Colonic mucosa (tissue), 4 donors: ENCODE measurements at regions not wholly inside any gene's neighbourhood (a gene's known extent, or its start where the extent isn't known, plus 50 kb on each side); places are given as distances from the start of the nearest gene placed in this dataset.
"Not testable (repeated sequence)": the region's sequence is repeated elsewhere in the genome, so short reads cannot be mapped to it uniquely, and the experiment has no call there.

Source experiments
- DNase-seq: peaks from one replicate; pipeline ENCODE4 v3.0.0-alpha.2; 2020
- H3K27ac ChIP-seq: fragments of 200-600 bp; one replicate; pipeline ENCODE4 v1.8.0; 2021
- H3K27me3 ChIP-seq: fragments of 200-600 bp; one replicate; pipeline ENCODE4 v1.8.0; 2021
- H3K36me3 ChIP-seq: fragments of 200-600 bp; one replicate; pipeline ENCODE4 v1.8.0; 2021
- H3K4me1 ChIP-seq: fragments of 200-600 bp; one replicate; pipeline ENCODE4 v1.8.0; 2021; ENCODE audit warnings: mild to moderate bottlenecking
- H3K4me3 ChIP-seq: fragments of 200-600 bp; one replicate; pipeline ENCODE4 v1.8.0; 2021
- H3K9ac ChIP-seq, 2 donors: one replicate each; pipeline ENCODE4 v1.7.0; 2013; ENCODE audit warnings: control low read depth in 2 of 2, low read depth in 2 of 2, low read length in 2 of 2
- H3K9me3 ChIP-seq: fragments of 200-600 bp; one replicate; pipeline ENCODE4 v1.8.0; 2021
- CTCF ChIP-seq: fragments of 200-600 bp; IDR thresholded peaks from one replicate; pipeline ENCODE4 v1.8.0; 2022; ENCODE audit warnings: antibody characterized with exemption, mild to moderate bottlenecking
- intact Hi-C: fragments of 100-400 bp; cut with DNase I; formaldehyde crosslinking; loops from one replicate; pipeline ENCODE4 v1.14.1; 2022
- donor health status: healthy.
- donor health status: DM: no; HTN: no; CAD: no.
- donor health status: DM: no; HTN: no; CAD: no.

GRCh38 chr5:27458287-27458686 is 419.9 kb upstream of the CDH9 start:
- Histone ChIP-seq H3K9ac (no peak overlapping the region), H3K27me3 (no peaks in the 10 kb centered on the region), H3K27ac (no peak overlapping the region), H3K4me1 (no peaks in the 10 kb centered on the region), H3K36me3 (no peaks in the 10 kb centered on the region), H3K4me3 (no peak overlapping the region), H3K9me3 (peaks cover 2% of the 10 kb centered on the region)
- TF ChIP-seq CTCF = no peak
- DNase-seq = no peak
- intact Hi-C loops = no loop called here

DNA sequence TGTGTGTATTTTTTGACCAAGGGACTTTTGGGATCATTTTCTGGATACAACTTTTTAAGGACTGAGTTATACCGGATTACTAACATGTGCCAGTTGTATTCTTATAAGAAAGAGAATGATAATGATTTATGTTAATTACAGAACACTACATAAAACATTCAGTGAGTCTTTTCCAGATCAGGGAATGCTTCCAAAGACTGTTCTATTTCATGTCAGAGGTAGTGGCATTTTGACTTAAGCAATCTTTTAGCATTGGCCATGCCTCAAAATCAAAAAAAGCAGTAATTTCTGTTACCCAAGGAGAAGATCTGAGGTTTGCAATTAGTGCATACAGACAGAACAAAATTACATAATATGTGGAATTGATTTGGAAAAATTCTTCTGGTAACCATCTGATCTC is 413.0 kb upstream of the CDH9 start:
- Histone ChIP-seq H3K4me3 (no peak overlapping the region), H3K9ac (no peak overlapping the region), H3K27me3 (no peaks in the 10 kb centered on the region), H3K36me3 (no peaks in the 10 kb centered on the region), H3K27ac (no peak overlapping the region), H3K9me3 (no peaks in the 10 kb centered on the region), H3K4me1 (no peaks in the 10 kb centered on the region)
- DNase-seq = no peak
- no peak for TF ChIP-seq CTCF
- intact Hi-C loops = no loop called here

- TF ChIP-seq CTCF = no peak
- Histone ChIP-seq H3K4me3 (no peak overlapping the region), H3K36me3 (no peaks in the 10 kb centered on the region), H3K9me3 (no peaks in the 10 kb centered on the region), H3K4me1 (no peaks in the 10 kb centered on the region), H3K27ac (no peak overlapping the region), H3K9ac (no peak overlapping the region), H3K27me3 (no peaks in the 10 kb centered on the region)
- no peak for DNase-seq
- intact Hi-C loops = no loop called here
Measured at GRCh38 chr5:27450607-27451006, 412.2 kb upstream of the CDH9 start.

DNA sequence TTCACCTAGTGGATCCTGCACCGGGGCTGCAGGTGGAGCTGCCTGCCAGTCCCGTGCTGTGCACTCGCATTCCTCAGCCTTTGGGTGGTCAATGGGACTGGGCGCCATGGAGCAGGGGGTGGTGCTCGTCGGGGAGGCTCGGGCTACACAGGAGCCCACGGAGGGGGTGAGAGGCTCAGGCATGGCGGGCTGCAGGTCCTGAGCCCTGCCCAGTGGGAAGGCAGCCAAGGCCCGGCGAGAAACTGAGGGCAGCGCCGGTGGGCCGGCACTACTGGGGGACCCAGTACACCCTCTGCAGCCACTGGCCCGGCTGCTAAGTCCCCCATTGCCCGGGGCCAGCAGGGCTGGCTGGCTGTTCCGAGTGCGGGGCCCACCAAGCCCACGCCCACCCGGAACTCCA is 401.0 kb upstream of the CDH9 start:
- H3K9ac ChIP-seq, H3K27me3 ChIP-seq, H3K4me3 ChIP-seq, H3K4me1 ChIP-seq, intact Hi-C loops, H3K9me3 ChIP-seq, H3K36me3 ChIP-seq, DNase-seq, H3K27ac ChIP-seq: not testable (repeated sequence)

DNA sequence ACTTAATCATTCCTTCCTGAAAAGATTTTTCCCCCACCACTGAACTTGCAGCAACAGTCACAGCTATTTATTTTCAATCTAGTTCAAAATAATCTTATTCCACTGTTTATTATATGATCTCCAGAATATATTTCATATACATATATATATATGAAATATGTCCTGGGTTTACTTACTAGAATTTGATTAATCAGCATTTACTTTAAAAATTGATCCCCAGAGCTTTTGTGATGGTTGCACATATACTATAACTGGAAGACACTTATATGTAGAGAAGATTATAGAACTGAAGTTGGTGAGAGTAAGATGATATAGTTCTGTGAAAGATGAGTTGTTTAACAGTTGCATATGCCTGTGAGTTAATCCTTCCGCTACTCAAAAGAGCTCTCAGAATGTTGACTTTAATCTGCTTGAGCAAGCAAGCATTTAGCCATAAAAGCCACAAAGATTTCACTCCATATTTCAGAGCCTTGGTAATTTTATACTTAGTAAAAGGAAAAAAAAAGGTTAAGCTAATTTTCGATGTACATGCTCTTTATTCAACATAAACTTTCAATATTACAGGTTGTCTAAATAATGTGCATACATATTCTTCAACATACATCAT is 399.3 kb upstream of the CDH9 start:
- H3K4me3 ChIP-seq = no peak overlapping the region
- no peaks in the 10 kb centered on the region for H3K27me3 ChIP-seq
- H3K36me3 ChIP-seq = no peaks in the 10 kb centered on the region
- TF ChIP-seq CTCF = no peak
- DNase-seq = no peak
- H3K9me3 ChIP-seq = peaks cover under 1% of the 10 kb centered on the region
- intact Hi-C loops = no loop called here
- H3K27ac ChIP-seq = no peak overlapping the region
- H3K9ac ChIP-seq = no peak overlapping the region
- H3K4me1 ChIP-seq = no peaks in the 10 kb centered on the region

DNA sequence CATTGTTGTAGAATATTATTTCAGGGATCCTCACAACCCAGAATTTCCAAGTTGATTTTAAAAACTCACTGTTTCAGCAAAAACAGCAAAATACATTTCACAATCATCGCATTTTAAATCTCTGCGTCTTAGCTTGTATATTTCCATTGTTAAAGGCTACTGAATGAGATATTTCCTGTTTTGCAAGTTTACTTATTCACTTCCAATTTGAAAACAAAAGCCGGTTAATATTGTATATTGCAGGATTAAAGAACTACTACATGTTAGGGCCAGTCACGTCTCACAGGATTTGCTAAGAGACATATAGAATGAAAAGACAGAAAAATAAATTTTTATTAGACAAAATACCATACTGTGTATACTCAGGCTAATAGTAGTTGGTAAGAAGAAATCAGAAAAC is 395.9 kb upstream of the CDH9 start:
- Histone ChIP-seq H3K27me3 (no peaks in the 10 kb centered on the region), H3K9ac (no peak overlapping the region), H3K4me3 (no peak overlapping the region), H3K4me1 (no peaks in the 10 kb centered on the region), H3K27ac (no peak overlapping the region), H3K36me3 (no peaks in the 10 kb centered on the region), H3K9me3 (no peaks in the 10 kb centered on the region)
- TF ChIP-seq CTCF = no peak
- intact Hi-C loops = no loop called here
- no peak for DNase-seq
